Calu3 (cell line): ENCODE measurements at regions not wholly inside any gene's neighbourhood (a gene's known extent, or its start where the extent isn't known, plus 50 kb on each side); places are given as distances from the start of the nearest gene placed in this dataset.

Source experiments
- BruUV-seq: library from RNA; stranded (reverse); fragments of 400-500 nt; replicated peaks from 2 replicates; lab custom pipeline; 2021; lab: Mats Ljungman, UMichigan
- CTCF ChIA-PET: fragments of 300-600 bp; sonication (Branson Sonifier 250); formaldehyde crosslinking; loops from one replicate; lab custom pipeline; 2022; ENCODE audit warnings: antibody characterized with exemption; lab: Charles Lee
- DNase-seq: peaks from one replicate; pipeline ENCODE4 v3.0.0; 2022
- H3K27ac Mint-ChIP-seq: one replicate; pipeline ENCODE4 v1.8.0; 2022; ENCODE audit warnings: mixed read lengths; ENCODE audit not compliant: unreplicated experiment
- H3K27me3 Mint-ChIP-seq: one replicate; pipeline ENCODE4 v1.8.0; 2022; ENCODE audit warnings: mixed read lengths; ENCODE audit not compliant: unreplicated experiment
- H3K36me3 Mint-ChIP-seq: one replicate; pipeline ENCODE4 v1.8.0; 2022; ENCODE audit warnings: mild to moderate bottlenecking, moderate library complexity, mixed read lengths; ENCODE audit not compliant: insufficient read depth, unreplicated experiment
- H3K4me1 Mint-ChIP-seq: one replicate; pipeline ENCODE4 v1.8.0; 2022; ENCODE audit warnings: mild to moderate bottlenecking, low read depth, mixed read lengths; ENCODE audit not compliant: unreplicated experiment
- H3K4me3 Mint-ChIP-seq: one replicate; pipeline ENCODE4 v1.8.0; 2022; ENCODE audit warnings: mild to moderate bottlenecking, low read depth, moderate library complexity, mixed read lengths; ENCODE audit not compliant: unreplicated experiment
- H3K9me3 Mint-ChIP-seq: one replicate; pipeline ENCODE4 v1.8.0; 2022; ENCODE audit warnings: low read depth, mixed read lengths; ENCODE audit not compliant: unreplicated experiment
- intact Hi-C: fragments of 100-400 bp; cut with micrococcal nuclease; formaldehyde crosslinking; loops from one replicate; pipeline ENCODE4 v1.10.0; 2022; ENCODE audit not compliant: unreplicated experiment
- TF ChIP-seq, protein P1 (sequence below): fragments of 200-600 bp; IDR thresholded peaks from one replicate; pipeline ENCODE4 v1.8.0; 2022; ENCODE audit warnings: antibody characterized with exemption; ENCODE audit not compliant: unreplicated experiment

DNA sequence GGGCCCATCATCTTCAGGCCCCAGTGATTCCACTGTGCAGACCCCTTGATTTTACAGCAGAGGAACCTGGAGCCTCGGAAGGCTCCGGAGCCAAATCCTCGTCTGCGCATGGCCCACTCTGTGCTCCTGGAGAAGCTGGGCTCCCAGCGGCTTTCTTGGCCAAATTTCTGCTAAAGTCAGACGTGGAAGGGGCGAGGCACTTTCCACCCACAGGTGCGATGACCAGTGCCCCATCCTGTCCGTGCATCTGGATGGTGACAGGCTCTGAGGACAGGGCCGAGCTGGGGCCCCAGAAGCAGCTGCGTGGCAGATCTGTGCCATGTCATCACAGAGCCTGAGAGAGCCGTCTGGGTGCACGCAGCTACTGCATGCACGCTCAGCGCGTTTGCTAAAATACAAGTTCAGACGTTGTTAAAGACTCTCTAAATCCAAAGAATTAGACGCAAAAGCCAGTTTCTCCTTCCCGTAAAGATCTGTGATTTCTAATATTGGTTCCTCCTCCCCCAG lies 57.2 kb downstream of the JAKMIP3 start:
- no peaks in the 10 kb centered on the region for H3K9me3 Mint-ChIP-seq
- intact Hi-C loops = no loop called here
- no peak overlapping the region for H3K27ac Mint-ChIP-seq

GRCh38 chr10:132123606-132124005 lies 57.9 kb downstream of the JAKMIP3 start:
- Mint-ChIP-seq H3K4me1 (no peaks in the 10 kb centered on the region), H3K9me3 (no peaks in the 10 kb centered on the region), H3K4me3 (no peak overlapping the region), H3K27ac (no peak overlapping the region), H3K27me3 (peaks cover 58% of the 10 kb centered on the region), H3K36me3 (no peaks in the 10 kb centered on the region)
- TF ChIP-seq, protein P1, sequence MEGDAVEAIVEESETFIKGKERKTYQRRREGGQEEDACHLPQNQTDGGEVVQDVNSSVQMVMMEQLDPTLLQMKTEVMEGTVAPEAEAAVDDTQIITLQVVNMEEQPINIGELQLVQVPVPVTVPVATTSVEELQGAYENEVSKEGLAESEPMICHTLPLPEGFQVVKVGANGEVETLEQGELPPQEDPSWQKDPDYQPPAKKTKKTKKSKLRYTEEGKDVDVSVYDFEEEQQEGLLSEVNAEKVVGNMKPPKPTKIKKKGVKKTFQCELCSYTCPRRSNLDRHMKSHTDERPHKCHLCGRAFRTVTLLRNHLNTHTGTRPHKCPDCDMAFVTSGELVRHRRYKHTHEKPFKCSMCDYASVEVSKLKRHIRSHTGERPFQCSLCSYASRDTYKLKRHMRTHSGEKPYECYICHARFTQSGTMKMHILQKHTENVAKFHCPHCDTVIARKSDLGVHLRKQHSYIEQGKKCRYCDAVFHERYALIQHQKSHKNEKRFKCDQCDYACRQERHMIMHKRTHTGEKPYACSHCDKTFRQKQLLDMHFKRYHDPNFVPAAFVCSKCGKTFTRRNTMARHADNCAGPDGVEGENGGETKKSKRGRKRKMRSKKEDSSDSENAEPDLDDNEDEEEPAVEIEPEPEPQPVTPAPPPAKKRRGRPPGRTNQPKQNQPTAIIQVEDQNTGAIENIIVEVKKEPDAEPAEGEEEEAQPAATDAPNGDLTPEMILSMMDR = no peak
- DNase-seq = no peak
- intact Hi-C loops = no loop called here
- no TSS peak for BruUV-seq
- CTCF ChIA-PET = no interaction called here

More for the DNA sequence above, 57.2 kb downstream of the JAKMIP3 start:
- H3K4me3 Mint-ChIP-seq = no peak overlapping the region
- DNase-seq = no peak
- peaks cover 58% of the 10 kb centered on the region for H3K27me3 Mint-ChIP-seq
- BruUV-seq = no TSS peak
- CTCF ChIA-PET = no interaction called here
- H3K36me3 Mint-ChIP-seq = no peaks in the 10 kb centered on the region
- TF ChIP-seq, protein P1 = no peak
- H3K4me1 Mint-ChIP-seq = no peaks in the 10 kb centered on the region

DNA sequence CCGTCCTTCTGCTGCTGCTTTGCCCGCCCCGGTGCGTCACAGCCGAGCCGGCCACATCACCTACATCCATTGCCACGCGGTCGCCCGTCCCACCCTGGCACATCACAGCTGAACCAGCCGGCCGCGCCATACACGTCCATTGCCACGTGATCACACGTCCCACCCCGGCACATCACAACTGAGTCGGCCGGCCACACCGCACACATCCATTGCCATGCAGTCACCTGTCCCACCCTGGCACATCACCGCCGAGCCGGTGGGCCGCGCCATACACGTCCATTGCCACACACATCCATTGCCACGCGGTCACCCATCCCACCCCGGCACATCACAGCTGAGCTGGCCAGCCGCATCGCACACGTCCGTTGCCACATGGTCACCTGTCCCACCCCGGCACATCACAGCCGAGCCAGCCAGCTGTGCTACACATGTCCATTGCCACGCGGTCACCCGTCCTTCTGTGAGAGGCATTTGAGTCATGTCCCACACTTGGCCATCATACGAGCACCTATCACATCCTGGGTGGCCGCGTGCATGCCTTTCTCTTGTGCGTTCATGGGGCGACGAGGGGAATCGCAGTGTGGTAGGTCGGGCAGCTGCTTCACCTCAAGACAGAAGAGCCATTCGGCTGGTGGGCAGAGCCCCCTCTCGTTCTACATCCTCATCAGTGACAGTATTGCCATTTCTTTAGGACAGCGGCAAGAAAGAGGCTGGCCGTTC lies 58.6 kb downstream of the JAKMIP3 start:
- TF ChIP-seq, protein P1 = no peak
- H3K9me3 Mint-ChIP-seq = no peaks in the 10 kb centered on the region
- CTCF ChIA-PET = no interaction called here
- H3K4me3 Mint-ChIP-seq = no peak overlapping the region
- no peaks in the 10 kb centered on the region for H3K4me1 Mint-ChIP-seq
- BruUV-seq = no TSS peak
- H3K36me3 Mint-ChIP-seq = no peaks in the 10 kb centered on the region
- no peak for DNase-seq
- no peak overlapping the region for H3K27ac Mint-ChIP-seq
- intact Hi-C loops = no loop called here
- H3K27me3 Mint-ChIP-seq = peaks cover 58% of the 10 kb centered on the region

- H3K4me1 Mint-ChIP-seq = no peaks in the 10 kb centered on the region
- TF ChIP-seq, protein P1 = no peak
- CTCF ChIA-PET = interaction anchor here (0.7 kb wide), 1 partner anchor 378 kb away, joined by 4 read pairs; no protein-coding TSS in a partner anchor
- H3K4me3 Mint-ChIP-seq = no peak overlapping the region
- no peak overlapping the region for H3K27ac Mint-ChIP-seq
- no TSS peak for BruUV-seq
- H3K36me3 Mint-ChIP-seq = no peaks in the 10 kb centered on the region
- H3K9me3 Mint-ChIP-seq = no peaks in the 10 kb centered on the region
- intact Hi-C loops = no loop called here
- H3K27me3 Mint-ChIP-seq = peaks cover 80% of the 10 kb centered on the region
- DNase-seq = no peak
Measured at GRCh38 chr10:132129431-132129830, 57.3 kb upstream of the DPYSL4 start.
